ENCODE measurements at regions not wholly inside any gene's neighbourhood (a gene's known extent, or its start where the extent isn't known, plus 50 kb on each side); places are given as distances from the start of the nearest gene placed in this dataset.

DNA sequence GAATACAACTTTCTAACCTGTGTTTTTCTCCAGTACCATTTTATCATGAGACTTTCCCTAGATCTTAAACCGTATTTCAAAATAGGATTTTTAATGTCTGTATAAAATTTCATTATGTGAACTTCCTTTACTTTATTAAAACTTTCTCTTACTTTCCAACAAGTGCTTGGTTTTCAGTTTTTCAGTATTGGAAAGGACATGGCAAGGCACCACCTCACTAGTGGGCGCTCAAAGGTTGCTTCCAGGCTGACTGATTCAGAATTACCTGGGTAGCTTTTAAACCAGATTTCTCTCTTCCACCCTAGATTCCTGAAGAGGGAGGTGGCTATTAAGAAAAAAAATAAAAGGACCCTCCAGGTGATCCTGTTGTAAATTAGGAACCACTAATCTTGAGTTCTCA lies 236.6 kb downstream of the SOX2 start:
- TF ChIP-seq, protein P1, sequence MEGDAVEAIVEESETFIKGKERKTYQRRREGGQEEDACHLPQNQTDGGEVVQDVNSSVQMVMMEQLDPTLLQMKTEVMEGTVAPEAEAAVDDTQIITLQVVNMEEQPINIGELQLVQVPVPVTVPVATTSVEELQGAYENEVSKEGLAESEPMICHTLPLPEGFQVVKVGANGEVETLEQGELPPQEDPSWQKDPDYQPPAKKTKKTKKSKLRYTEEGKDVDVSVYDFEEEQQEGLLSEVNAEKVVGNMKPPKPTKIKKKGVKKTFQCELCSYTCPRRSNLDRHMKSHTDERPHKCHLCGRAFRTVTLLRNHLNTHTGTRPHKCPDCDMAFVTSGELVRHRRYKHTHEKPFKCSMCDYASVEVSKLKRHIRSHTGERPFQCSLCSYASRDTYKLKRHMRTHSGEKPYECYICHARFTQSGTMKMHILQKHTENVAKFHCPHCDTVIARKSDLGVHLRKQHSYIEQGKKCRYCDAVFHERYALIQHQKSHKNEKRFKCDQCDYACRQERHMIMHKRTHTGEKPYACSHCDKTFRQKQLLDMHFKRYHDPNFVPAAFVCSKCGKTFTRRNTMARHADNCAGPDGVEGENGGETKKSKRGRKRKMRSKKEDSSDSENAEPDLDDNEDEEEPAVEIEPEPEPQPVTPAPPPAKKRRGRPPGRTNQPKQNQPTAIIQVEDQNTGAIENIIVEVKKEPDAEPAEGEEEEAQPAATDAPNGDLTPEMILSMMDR (IDR thresholded peaks at IDR 0.05), result no peak
- TF ChIP-seq POLR2A (IDR thresholded peaks at IDR 0.05), result no peak

All from vagina (tissue), 2 donors.